HG02981 (cell line): ENCODE measurements at regions not wholly inside any gene's neighbourhood (a gene's known extent, or its start where the extent isn't known, plus 50 kb on each side); places are given as distances from the start of the nearest gene placed in this dataset.

ENCODE experiments used
- ATAC-seq: cut with Tn5 transposase; IDR thresholded peaks from one replicate; pipeline ENCODE4 v1.9.1; 2021; ENCODE audit warnings: mild to moderate bottlenecking, moderate library complexity; ENCODE audit not compliant: unreplicated experiment

DNA sequence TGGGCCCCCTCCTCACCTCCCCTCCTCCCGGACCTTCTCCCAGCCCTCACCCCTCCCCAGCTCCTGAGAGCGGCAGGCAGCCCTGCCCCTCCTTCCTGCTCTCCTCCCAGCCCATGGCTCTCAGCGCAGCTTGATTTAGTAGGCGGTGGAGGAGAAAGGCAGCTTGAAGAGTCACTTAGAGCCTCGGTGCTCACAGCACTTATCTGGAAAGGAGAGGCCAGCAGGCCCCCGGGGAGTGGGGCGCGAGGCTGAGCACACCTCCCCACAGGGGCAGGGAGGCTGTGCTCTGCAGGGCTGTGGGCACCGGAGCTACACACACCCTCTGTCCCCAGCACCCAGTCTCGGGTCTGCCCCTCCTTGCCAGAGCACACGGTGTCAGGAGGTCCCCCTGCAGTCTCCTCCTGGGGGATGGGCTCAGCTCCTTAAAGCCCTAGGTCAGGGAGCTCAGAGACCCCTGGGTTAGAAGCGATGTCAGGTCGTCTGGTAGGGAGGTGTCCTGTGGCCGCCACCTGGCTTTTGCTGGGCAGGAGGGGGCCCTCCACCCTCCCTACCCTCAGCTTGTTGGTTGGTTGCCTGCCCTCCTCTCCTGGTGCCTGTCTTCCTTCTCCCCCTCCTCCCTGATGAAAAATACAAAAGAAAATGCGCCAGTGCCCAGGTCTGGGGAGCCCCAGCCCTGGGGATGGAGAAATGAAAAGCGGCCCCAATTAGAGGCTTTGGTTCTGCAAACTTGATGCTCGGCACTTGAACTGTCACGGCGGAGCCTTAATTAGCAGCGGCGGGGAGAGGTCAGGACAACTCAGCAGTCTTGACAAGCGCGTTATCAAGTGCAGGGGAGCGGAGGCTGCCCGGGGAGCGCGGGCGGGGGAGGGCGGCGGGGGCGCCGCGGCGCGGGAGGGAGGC, 151.1 kb upstream of the GSE1 start:
- no peak for ATAC-seq

DNA sequence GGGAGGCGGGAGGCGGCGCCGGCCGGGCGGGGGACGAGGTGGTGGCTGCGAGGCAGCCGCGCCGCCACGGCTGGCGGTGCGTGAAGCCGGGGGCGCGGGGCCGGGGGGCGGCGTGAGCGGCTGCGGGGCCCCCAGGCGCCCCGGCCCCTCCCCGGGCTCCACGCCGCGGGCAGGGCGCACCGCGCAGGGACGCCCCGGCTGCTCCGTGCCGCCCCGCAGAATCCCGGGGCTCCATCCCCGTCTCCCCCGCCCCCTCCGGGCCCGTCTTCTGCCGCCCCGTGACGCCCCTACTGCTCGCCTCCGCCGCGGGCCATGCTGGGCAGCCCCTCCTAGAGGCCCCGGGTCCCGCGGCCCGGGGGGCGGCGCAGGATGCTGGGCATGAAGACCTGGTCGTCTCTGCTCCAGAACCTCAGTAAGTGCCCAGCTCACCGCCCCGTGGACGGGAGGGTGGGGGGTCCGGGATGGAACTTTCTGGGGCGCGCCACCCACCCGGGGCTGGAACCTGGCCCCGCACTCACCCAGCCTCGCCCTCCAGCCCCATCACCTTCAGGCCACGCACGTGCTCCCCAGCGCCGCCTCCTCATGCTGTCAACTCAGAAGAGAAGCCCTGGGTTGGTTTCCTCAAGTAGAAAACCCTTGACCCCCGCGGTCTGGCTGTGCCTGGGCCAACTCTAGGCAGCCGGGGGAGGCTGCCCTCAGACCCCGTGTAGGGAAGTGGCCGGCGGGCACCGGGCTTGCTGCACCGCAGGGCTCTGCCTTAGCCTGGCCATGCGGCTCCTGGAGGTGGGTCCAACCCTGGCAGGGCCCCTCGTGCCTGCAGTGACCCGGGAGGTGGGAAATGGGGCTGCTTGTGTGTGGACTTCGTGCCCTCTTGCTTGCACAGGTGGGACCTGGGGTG, 150.2 kb upstream of the GSE1 start:
- ATAC-seq = no peak

GRCh38 chr16:85463672-85464382, 149.3 kb upstream of the GSE1 start:
- no peak for ATAC-seq

- no peak for ATAC-seq
Observed at GRCh38 chr16:85464383-85465305, 148.5 kb upstream of the GSE1 start.

DNA sequence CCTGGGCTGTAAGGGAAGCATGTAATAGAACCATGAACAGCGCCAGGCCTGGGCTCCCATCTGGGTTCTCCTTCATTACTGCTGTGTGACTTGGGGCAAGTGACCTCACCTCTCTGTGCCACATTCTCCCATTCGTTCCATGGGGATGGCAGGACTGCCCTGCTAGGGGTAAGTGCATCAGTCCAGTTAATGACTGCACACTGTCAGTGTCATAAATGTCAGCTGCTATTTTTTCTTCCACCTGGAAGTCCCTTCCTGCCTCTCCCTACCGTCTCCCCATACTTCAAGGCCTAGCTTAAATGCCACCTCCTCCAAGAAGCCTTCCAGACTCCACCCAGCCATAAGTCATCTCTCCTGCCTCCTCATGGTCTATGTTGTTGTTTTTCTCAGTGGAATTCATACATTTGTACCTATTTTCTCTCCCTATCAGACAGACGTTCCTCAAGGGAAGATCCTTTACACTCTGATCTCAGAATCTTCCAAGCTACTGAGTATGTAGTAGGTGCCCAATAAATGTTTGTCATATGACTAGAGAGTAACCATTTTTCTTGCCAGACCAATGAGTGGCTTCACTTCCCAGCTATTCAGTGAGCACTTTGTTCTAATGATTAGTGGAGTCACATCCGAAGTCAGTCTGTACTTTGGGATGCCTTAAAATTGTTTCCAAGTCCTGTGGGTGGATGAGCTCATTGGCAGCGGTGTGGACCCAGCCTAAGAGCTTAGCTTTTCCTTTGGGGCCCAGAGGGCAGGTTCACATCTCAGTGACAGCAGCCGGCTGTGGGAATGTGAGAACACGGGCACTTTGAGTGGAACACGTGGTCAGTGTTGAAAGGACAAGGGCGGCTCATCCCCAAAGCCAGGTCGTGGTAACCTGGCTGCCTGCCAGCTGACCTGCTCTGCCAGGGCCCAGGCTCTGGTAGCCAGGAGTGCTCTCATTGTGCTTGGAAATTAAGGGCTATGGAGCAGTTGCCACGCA, 147.5 kb upstream of the GSE1 start:
- ATAC-seq = no peak

- no peak for ATAC-seq
Observed at GRCh38 chr16:85466304-85466700, 146.8 kb upstream of the GSE1 start.

- no peak for ATAC-seq
Observed at GRCh38 chr16:85466989-85467388, 146.1 kb upstream of the GSE1 start.

DNA sequence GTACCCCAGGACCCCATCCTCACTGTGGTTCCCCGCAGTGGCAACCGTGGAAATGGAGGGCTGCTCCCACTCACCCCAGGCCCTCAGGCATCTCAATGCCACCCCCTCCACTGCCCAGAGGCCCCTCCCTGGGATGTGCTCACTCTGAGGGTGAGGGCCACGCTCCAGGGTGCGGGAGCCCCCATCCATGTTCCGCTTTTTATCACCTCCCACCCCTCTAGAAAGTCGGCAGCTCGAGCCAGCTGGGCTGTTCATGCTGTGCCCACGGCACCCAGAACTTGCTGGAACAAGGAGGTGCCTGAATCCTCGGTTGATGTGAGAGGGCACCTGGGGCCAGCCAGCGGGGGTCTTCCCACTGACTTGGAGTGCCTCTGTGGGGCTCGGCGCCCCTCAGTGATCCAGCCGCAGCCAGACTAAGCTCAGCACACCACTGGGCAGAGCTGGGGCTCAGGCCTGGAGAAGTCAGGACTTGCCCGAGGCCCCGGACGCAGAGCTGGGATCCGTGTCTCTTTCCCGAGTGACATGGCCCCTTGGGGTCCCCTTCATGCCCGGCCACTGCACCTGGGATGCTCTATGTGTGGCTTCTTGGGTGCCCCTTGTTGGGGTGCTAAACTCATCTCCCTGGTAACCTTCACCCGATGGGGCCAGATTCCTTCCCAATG, 143.1 kb upstream of the GSE1 start:
- ATAC-seq = no peak

- no peak for ATAC-seq
Observed at GRCh38 chr16:85470873-85471272, 142.2 kb upstream of the GSE1 start.

- no peak for ATAC-seq
Observed at GRCh38 chr16:85471469-85472431, 141.4 kb upstream of the GSE1 start.

- ATAC-seq = no peak
Observed at GRCh38 chr16:85472514-85472913, 140.6 kb upstream of the GSE1 start.

DNA sequence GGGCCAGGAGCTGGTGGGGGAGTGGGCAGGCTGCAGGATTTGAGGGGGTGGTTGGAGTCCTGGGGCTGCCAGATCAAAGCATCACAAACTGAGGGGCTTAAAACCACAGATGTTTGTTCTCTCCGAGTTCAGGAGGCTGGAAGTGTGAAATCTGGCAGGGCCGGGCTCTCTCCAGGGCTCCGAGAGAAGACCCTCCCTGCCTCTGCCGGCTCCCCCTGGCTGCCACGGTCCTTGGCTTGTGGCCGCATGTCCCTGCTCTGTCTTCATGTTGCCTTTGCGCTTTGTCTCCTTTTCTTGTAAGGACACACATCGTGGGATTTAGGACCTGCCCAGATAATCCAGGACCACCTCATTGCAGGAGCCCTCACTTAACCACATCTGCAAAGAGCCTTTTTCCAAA, 139.8 kb upstream of the GSE1 start:
- ATAC-seq = no peak

DNA sequence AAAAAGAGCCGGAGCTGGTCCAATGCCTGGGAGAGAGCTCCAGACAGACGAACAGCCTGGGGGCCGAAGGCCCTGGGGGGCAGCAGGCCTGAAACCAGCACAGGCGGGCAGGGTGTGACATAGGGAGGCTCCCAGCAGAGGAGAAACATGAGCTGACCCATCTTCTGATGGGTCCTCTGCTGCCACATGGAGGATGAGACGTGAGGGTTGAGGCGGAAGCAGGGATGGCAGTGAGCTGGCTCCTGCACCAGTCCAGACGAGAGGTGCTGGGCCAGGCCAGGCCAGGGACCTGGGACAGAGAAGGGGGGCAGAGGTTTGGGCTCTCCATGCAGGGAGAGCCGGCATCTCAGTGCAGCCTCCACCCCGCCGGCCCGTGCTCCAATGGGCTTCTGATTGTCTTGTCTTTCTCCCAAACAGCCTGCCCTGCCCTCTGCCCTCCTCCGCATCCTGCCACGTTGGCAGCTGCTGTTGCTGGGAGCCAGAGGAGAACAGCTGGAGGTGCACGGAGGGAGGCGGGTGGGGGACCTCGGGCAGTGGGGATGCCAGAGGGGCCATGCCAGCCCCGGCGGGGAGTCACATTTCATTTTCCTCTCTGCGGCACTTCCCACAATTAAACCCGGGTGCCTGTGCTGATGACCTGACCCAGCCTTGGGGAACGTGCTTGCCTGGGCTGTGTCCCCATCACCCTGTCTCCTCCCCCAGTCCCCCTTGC, 139.1 kb upstream of the GSE1 start:
- ATAC-seq = no peak

DNA sequence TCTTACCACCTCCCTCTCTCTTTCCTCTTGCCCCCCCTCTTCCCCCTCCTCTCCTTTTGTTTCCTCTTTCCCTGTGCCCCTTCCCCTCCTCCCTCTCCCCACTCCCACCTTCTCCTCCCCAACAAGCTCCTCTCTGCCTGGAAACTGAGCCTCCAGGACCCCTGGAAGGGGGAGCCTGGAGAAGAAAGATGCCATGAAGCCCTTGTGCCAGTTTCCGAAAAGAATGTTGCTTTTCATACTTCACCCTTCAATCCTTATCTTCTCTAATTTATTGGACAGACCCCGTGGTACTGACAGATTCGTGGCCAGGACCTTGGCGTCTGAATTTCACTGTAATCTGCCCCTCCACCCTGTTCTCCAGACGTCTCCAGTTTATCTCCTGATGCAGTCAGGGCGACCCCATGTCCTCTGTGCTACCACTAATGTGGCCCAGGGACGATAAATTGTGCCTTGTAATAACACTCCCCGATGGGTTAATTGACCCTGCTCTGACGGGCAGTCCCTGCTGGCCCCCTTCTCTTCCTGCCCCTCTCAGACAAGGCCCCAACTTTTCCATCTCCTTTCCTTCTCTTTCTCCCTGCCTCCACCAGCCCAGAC, 138.4 kb upstream of the GSE1 start:
- no peak for ATAC-seq

DNA sequence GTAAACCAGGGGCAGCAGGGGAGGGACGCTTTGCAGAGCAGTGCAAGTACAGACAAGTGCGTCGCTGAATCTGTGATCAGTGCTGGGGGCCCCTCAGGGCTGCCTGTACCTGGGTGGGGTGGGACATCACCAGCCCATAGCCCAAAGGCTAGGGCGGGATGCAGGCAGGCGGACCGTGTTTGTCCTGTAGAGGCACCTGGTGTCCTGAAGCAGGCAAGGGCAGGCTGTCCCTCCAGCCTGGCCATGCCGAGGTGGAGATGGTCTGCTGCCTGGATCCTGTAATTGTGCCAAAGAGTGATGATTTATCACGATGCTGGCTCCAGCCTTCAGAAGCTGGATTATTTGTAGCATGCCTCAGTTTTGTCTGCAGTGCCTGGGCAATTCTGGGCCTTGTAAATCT, 137.9 kb upstream of the GSE1 start:
- no peak for ATAC-seq

DNA sequence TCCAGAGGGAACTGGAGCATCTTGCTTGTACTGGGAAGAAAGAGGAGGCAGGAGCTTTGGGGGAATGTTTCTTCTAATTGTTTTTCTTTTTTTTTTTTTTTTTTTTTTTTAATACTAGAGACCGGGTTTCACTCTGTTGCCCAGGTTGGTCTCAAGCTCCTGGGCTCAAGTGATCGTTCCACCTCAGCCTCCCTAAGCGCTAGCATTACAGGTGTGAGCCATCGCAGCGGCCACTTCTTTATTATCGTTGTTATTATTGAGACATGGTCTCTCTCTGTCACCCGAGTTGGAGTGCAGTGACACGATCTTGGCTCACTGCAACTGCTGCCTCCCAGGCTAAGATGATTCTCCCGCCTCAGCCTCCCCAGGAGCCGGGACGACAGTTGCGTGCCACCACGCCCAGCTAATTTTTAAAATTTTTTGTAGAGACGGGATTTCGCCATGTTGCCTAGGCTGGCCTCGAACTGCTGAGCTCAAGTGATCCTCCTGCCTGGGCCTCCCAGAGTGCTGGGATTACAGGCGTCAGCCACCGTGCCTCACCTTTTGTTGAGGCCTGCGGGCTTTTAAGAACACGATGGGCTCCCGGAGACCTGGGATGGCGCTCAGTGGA, 137.3 kb upstream of the GSE1 start:
- no peak for ATAC-seq
